HG03060 (cell line): ENCODE measurements at regions not wholly inside any gene's neighbourhood (a gene's known extent, or its start where the extent isn't known, plus 50 kb on each side); places are given as distances from the start of the nearest gene placed in this dataset.
"Not testable (repeated sequence)": the region's sequence is repeated elsewhere in the genome, so short reads cannot be mapped to it uniquely, and the experiment has no call there.

Experiments used
- ATAC-seq: cut with Tn5 transposase; IDR thresholded peaks from one replicate; pipeline ENCODE4 v1.9.1; 2021; ENCODE audit warnings: low read depth, moderate number of reproducible peaks; ENCODE audit not compliant: unreplicated experiment

DNA sequence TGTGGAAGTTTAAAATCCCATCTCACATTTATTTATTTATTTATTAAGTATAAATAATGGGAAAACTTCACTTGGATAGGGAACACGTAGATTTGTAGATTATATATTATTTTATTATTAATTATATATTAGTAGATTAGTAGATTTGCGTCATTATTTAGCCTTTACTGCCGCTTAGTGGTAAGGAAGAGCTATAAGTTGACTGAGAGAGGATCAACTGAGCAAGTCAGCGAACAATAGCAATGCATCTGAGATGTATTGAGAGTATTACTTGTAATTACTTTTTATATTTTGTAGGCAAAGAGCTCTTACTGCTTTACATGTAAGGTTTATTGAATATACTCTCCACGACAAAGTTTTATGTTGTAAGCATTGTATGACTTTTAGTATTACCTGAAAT is 244.5 kb upstream of the ANKRD30A start:
- ATAC-seq = no peak

- peak; percentile 88 for ATAC-seq
Observed at GRCh38 chr10:36872702-36873393, 252.6 kb upstream of the ANKRD30A start.

DNA sequence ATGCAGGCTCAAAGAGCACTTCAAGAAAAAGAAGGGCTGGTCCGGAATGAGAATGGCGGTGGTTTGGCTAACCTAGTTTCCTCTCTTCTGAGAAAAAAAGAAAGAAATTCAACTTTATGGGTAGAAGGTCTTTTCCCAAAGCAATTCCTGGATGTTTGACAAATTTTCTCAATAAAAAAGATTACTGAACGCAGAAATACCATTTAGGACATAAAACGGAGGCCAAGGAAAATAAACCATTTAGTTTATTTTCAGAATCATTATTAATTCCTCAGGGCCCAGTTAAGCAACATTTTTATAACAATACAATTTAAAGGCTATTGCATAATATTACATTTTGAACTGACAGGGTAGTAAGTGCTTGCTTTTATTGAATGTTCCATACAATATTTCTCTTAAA is 284.6 kb upstream of the ANKRD30A start:
- ATAC-seq = no peak

DNA sequence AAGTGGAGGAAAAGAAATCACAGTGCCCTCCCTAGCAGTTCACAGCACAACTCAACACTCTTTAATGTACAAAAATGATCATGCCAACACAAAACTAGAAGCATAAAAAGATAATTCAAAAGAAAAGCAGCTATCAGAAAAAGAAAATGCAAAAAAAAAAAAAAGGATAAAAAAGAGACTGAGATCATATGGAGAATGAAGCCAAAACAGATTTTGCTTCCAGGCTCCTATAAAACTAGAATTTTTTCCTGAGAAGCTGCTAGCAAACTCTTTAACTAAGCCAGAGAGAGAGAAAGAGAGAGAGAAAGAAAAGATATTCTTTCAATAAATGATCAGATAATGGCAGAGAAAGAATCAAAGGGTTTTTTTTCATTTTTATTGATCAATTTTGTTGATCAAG is 288.0 kb upstream of the ANKRD30A start:
- no peak for ATAC-seq

GRCh38 chr10:36819781-36820180 is 305.6 kb upstream of the ANKRD30A start:
- no peak for ATAC-seq

GRCh38 chr10:36817898-36818297 is 307.5 kb upstream of the ANKRD30A start:
- no peak for ATAC-seq

DNA sequence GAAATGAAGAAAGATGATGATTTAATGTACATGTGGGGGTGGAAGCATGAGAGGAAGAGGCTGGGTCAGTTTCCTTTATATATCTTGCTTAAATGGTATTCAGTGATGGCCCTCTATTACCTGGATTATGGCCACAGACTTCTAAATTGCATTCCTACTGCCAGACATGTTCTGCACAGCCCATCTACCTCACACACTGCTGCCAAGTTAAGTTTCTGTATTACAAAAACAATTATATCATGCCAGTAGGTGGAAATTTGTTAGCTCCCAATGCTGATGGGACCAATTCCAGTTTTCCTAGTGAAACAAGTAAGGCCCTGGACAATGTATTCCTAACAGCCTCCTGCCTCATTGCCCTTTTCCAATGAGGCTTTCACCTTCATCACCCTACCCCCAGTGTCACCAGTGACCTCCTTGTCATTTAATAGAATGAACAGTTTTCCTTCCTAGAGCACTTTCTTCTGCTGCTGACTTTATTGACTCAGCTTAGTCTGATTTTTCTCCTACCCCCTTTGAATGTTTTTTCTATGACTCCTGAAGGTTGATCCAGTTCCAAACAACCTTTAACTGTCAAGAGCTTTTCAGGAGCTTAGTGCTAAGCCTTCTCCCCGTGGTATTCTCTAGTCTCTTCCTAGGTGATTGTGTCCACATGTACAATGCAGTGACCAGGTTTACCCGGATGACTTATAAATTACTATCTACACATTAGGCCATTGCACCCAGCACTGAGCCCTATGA is 316.6 kb upstream of the ANKRD30A start:
- no peak for ATAC-seq

- no peak for ATAC-seq
Observed at GRCh38 chr10:36803229-36803628, 322.2 kb upstream of the ANKRD30A start.

DNA sequence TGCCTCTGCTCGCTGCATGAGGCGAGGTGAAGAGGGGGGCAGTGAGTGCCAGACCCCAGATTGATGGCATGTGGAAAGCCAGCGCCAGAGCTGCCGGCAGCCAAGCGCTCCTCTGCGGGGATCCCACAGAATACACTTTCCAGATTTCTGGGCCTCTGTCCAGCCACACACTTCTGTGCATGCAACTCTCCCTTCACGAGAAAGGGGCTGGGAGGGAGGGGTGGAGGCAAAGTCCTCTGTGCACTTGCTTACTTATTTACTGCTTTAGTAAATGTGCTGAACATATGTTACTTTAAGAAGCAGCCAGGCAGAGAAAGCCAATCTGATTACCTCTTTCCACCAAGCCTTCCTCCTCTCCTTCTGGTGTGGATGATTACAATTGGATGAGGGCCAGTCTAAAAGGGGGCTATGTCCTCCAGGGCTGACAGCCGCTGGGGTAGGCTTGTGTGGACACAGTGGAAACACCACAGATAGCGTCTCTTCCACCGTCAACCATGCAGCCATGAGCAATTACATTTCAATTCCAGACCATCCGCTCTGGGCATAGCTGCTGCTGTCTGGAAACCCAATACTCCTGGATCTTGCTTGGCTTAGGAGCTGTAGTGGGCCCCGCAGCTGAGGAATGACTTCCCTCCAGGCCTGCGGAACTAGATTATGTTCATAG is 322.8 kb upstream of the ANKRD30A start:
- no peak for ATAC-seq

GRCh38 chr10:36801660-36802059 is 323.7 kb upstream of the ANKRD30A start:
- no peak for ATAC-seq

GRCh38 chr10:36794981-36795380 is 330.4 kb upstream of the ANKRD30A start:
- ATAC-seq = no peak

DNA sequence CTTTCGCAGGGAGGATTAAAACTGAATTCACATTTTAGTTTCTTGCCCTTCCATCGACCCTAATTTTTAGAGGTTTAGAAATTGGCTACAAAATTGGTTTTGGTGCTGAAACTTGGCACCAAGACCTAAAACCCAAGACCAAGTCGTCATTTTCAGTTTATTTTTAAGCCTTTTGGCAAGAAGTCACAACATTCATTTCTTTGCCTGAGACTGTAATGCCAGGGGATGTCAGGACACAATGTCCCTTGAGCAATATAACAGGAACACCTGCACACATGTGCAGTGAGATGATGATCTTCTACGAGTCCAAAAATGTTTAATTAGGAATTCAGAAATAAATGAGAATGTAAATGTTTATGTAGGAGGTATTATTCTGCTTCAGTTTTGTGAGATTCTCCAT is 335.4 kb upstream of the ANKRD30A start:
- ATAC-seq = no peak

GRCh38 chr10:36788152-36788551 is 337.2 kb upstream of the ANKRD30A start:
- ATAC-seq = no peak

GRCh38 chr10:36783400-36783799 is 342.0 kb upstream of the ANKRD30A start:
- ATAC-seq = no peak

- no peak for ATAC-seq
Observed at GRCh38 chr10:36781570-36781969, 343.8 kb upstream of the ANKRD30A start.

- no peak for ATAC-seq
Observed at GRCh38 chr10:36780158-36780557, 345.2 kb upstream of the ANKRD30A start.

GRCh38 chr10:36779238-36779846 is 346.1 kb upstream of the ANKRD30A start:
- ATAC-seq = no peak

DNA sequence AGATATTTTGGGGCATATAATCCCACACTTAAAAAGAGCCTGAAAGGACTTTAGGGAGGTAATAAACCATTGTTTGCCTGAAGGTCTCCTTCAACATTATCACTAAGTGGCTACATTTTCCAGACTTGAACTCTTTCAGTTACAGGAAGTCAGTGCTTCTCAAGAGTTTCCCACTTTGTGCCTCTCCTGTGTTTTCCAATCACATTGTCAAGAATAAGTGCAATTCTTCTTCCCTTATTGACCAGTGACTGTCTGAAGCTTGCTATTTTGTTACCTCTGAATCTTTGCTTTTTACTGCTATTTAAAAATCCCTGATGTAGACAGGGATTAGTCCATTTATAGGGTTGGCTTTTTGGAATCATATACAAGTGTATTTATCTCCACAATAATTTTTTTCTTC is 346.7 kb upstream of the ANKRD30A start:
- ATAC-seq = no peak

DNA sequence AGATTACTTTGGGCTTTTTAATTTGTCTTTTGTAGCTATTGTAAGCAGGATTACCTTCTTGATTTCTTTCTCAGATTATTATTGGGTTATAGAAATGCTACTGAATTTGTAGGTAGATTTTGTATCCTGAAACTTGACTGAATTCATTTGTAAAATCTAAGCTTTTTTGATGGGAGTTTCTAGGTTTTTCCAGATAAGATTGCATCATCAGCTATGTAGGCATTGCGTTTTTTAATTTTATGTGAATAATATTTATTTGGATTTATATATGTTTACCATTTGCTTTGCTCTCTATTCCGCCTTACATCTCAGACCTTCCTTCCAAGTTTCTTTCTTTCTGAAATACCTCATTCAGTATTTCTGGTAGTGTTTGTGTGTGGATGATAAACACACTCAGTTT is 351.7 kb upstream of the ANKRD30A start:
- no peak for ATAC-seq

- no peak for ATAC-seq
Observed at GRCh38 chr10:36771725-36772124, 353.7 kb upstream of the ANKRD30A start.

- ATAC-seq = not testable (repeated sequence)
Observed at GRCh38 chr10:36769741-36770140, 355.7 kb upstream of the ANKRD30A start.
